Fibroblast of lung (primary cell): ENCODE measurements at regions not wholly inside any gene's neighbourhood (a gene's known extent, or its start where the extent isn't known, plus 50 kb on each side); places are given as distances from the start of the nearest gene placed in this dataset.

Source experiments
- CTCF ChIP-seq, 2 donors: IDR thresholded peaks in 1 of 2; conservative IDR thresholded peaks in 1 of 2; 1 replicate in 1 of 2; 2 replicates in 1 of 2; pipeline ENCODE4 v1.5.1; 2011 to 2012; ENCODE audit warnings: low read length in 2 of 2, control low read depth in 1 of 2, inconsistent platforms in 1 of 2, low read depth in 1 of 2, mild to moderate bottlenecking in 1 of 2
- EZH2 ChIP-seq: IDR thresholded peaks from 2 replicates; pipeline ENCODE4 v1.5.1; 2012; ENCODE audit warnings: low read length, control low read depth, mild to moderate bottlenecking; ENCODE audit errors: missing control alignments

- TF ChIP-seq EZH2 (no peak), CTCF (conservative IDR thresholded peaks at IDR 0.05 in 1 of 2, IDR thresholded peaks at IDR 0.05 in 1 of 2; ENCODE audit: low read depth in 1 of 2, low read length in 2 of 2) (no peak)
Observed at GRCh38 chr7:124413029-124413428, 352.6 kb downstream of the GPR37 start.
